ENCODE measurements at regions not wholly inside any gene's neighbourhood (a gene's known extent, or its start where the extent isn't known, plus 50 kb on each side); places are given as distances from the start of the nearest gene placed in this dataset.

DNA sequence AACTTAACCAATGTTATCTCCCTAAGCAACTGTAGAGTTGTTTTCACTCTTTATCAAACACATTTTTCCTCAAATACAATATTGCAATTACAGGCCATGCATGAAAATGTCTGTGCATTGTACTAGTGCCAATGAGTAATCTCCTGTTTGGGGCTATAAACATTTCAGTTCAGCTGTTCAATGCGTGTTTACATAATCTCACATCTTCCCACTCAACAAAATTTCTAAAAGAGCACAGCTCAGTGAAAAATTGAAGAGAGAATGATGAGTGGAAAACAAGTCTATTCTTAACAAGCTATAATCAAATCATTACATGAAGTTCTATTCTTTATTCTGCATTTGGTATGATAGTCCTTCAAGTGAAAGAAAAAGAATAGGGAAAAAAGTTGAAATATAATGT, 780.5 kb upstream of the CDH9 start:
- TF ChIP-seq CTCF (conservative IDR thresholded peaks at IDR 0.05; ENCODE audit: low read depth in 2 of 2) (no peak), EZH2phosphoT487 (IDR thresholded peaks at IDR 0.05; ENCODE audit: unreplicated experiment) (no peak), EZH2 (IDR thresholded peaks at IDR 0.05; ENCODE audit: low read depth, unreplicated experiment) (no peak), POLR2AphosphoS5 (IDR thresholded peaks at IDR 0.05; ENCODE audit: low read depth) (no peak)
- TF ChIP-seq, protein P1, sequence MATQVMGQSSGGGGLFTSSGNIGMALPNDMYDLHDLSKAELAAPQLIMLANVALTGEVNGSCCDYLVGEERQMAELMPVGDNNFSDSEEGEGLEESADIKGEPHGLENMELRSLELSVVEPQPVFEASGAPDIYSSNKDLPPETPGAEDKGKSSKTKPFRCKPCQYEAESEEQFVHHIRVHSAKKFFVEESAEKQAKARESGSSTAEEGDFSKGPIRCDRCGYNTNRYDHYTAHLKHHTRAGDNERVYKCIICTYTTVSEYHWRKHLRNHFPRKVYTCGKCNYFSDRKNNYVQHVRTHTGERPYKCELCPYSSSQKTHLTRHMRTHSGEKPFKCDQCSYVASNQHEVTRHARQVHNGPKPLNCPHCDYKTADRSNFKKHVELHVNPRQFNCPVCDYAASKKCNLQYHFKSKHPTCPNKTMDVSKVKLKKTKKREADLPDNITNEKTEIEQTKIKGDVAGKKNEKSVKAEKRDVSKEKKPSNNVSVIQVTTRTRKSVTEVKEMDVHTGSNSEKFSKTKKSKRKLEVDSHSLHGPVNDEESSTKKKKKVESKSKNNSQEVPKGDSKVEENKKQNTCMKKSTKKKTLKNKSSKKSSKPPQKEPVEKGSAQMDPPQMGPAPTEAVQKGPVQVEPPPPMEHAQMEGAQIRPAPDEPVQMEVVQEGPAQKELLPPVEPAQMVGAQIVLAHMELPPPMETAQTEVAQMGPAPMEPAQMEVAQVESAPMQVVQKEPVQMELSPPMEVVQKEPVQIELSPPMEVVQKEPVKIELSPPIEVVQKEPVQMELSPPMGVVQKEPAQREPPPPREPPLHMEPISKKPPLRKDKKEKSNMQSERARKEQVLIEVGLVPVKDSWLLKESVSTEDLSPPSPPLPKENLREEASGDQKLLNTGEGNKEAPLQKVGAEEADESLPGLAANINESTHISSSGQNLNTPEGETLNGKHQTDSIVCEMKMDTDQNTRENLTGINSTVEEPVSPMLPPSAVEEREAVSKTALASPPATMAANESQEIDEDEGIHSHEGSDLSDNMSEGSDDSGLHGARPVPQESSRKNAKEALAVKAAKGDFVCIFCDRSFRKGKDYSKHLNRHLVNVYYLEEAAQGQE (IDR thresholded peaks at IDR 0.05; ENCODE audit: unreplicated experiment), result no peak

Data from GM23338 (cell line).